Uterus (tissue), 3 donors: ENCODE measurements at regions not wholly inside any gene's neighbourhood (a gene's known extent, or its start where the extent isn't known, plus 50 kb on each side); places are given as distances from the start of the nearest gene placed in this dataset.

Experiments
- DNase-seq, 2 donors: peaks; one replicate each; pipeline ENCODE4 v3.0.0-alpha.2; 2019 to 2020
- H3K27ac ChIP-seq, 2 donors: fragments of 200-600 bp; sonication (generic); 1 replicate in 1 of 2; 2 replicates in 1 of 2; pipeline ENCODE4 v1.5.1; 2016 to 2018
- H3K27me3 ChIP-seq, 2 donors: fragments of 200-600 bp; sonication (generic); one replicate each; pipeline ENCODE4 v1.5.1; 2018 to 2019; ENCODE audit warnings: control low read depth in 1 of 2
- H3K36me3 ChIP-seq, 2 donors: fragments of 200-600 bp; sonication (generic); one replicate each; pipeline ENCODE4 v1.5.1; 2019; ENCODE audit warnings: control low read depth in 1 of 2
- H3K4me1 ChIP-seq, 2 donors: fragments of 200-600 bp; sonication (generic); one replicate each; pipeline ENCODE4 v1.5.1; 2018 to 2019; ENCODE audit warnings: control low read depth in 1 of 2
- H3K4me3 ChIP-seq, 2 donors: fragments of 200-600 bp; sonication (generic); 1 replicate in 1 of 2; 2 replicates in 1 of 2; pipeline ENCODE4 v1.5.1; 2018 to 2019; ENCODE audit warnings: mild to moderate bottlenecking in 1 of 2
- H3K9me3 ChIP-seq, 2 donors: fragments of 200-600 bp; sonication (generic); one replicate each; pipeline ENCODE4 v1.5.1; 2019; ENCODE audit warnings: control low read depth in 1 of 2
- CTCF ChIP-seq, 4 experiments: fragments of 200-600 bp in 2 of 4; fragments of 450-650 bp in 2 of 4; sonication (generic) in 2 of 4; IDR thresholded peaks; one replicate each; pipeline ENCODE4 v1.5.1; 2016 to 2019; ENCODE audit warnings: antibody characterized with exemption in 4 of 4, mild to moderate bottlenecking in 2 of 4, moderate library complexity in 1 of 4
- POLR2A ChIP-seq, 2 donors: fragments of 450-650 bp; IDR thresholded peaks; one replicate each; pipeline ENCODE4 v1.6.1; 2016; ENCODE audit warnings: antibody characterized with exemption in 2 of 2, mild to moderate bottlenecking in 1 of 2, moderate library complexity in 1 of 2
- intact Hi-C: fragments of 100-400 bp; cut with DNase I; formaldehyde crosslinking; loops from one replicate; pipeline ENCODE4 v1.15.1; 2023; ENCODE audit warnings: low total_unique reads
- donor health status: DM: yes; HTN: yes; CAD: no.

- no peaks in the 10 kb centered on the region for H3K4me1 ChIP-seq
- no peaks in the 10 kb centered on the region for H3K27me3 ChIP-seq
- no peak overlapping the region for H3K27ac ChIP-seq
- DNase-seq, result no peak
- H3K9me3 ChIP-seq, result no peaks in the 10 kb centered on the region
- intact Hi-C loops, result no loop called here
- TF ChIP-seq CTCF (IDR thresholded peaks at IDR 0.05) (no peak), POLR2A (IDR thresholded peaks at IDR 0.05) (no peak)
- H3K4me3 ChIP-seq, result no peak overlapping the region
- no peaks in the 10 kb centered on the region for H3K36me3 ChIP-seq
Measured at GRCh38 chr1:14160781-14161180, 437.7 kb upstream of the KAZN start.

DNA sequence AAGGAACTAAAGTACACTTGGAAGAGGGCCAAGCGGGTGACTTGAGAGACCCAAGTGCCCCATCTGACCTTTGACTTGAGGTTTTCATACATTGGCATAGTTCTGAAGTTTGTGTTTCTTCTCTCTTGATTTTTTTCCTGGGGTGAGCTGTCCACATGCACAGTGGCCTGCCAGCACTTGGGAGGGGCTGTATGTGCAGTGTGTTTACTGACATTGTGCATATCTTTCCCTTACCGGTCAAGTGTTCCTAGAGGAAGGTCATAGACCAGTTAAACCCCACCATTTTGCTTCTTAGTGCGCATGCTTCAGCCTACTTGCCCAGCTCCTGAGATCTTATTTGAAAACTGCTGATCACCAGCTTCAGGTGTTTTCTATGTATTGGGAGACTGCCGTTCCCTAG is 435.2 kb upstream of the KAZN start:
- H3K4me1 ChIP-seq, result no peaks in the 10 kb centered on the region
- H3K4me3 ChIP-seq, result no peak overlapping the region
- H3K36me3 ChIP-seq, result no peaks in the 10 kb centered on the region
- H3K27ac ChIP-seq, result no peak overlapping the region
- DNase-seq, result no peak
- no peak for TF ChIP-seq POLR2A (IDR thresholded peaks at IDR 0.05)
- no peak for TF ChIP-seq CTCF (IDR thresholded peaks at IDR 0.05)
- intact Hi-C loops, result no loop called here
- H3K9me3 ChIP-seq, result no peaks in the 10 kb centered on the region
- no peaks in the 10 kb centered on the region for H3K27me3 ChIP-seq

DNA sequence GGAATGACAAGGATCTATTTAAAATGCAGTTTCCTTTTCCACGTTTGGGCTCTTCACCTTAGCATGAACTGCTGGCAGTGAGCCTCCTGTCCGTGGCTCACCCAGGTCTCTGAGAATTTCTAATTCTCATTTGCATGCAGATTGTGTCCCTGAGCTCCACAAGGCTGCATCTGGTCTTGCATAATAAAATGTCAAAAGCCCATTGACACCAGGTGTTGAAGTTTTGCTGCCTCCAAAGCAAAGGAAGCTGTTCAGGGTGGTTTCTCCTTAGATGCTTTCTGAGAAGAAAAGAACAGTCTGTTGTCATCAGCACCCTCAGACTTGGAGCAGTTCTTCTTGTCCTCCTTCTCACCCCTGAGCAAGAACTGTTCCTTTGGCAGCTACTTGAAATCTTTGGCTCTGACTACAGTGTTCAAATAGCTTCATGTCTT is 433.1 kb upstream of the KAZN start:
- Histone ChIP-seq H3K27me3 (no peaks in the 10 kb centered on the region), H3K4me1 (no peaks in the 10 kb centered on the region), H3K9me3 (no peaks in the 10 kb centered on the region), H3K27ac (no peak overlapping the region), H3K36me3 (no peaks in the 10 kb centered on the region), H3K4me3 (no peak overlapping the region)
- intact Hi-C loops, result no loop called here
- no peak for TF ChIP-seq CTCF (IDR thresholded peaks at IDR 0.05)
- TF ChIP-seq POLR2A (IDR thresholded peaks at IDR 0.05), result no peak
- no peak for DNase-seq

DNA sequence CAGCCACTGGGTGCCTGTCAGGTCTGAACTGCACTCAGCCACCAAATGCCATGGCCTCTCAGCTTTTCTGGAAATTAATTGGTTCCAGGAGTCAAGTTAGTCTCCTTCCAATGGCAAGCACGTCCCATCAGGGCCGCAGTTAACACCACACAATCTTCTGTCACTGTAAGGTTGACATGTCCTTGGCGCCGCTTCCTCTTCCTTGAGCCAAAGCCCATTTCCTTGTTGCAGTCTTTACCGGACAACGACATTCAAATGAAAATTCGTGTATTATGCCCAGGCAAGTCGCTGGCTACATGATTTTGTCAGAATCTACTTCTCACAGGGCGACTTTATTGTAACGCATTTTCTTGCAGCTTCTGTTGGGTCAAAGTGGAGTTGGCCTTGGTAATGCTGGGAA is 430.6 kb upstream of the KAZN start:
- no peak for TF ChIP-seq POLR2A (IDR thresholded peaks at IDR 0.05)
- TF ChIP-seq CTCF (IDR thresholded peaks at IDR 0.05), result no peak
- no peaks in the 10 kb centered on the region for H3K9me3 ChIP-seq
- H3K36me3 ChIP-seq, result no peaks in the 10 kb centered on the region
- no peak for DNase-seq
- no peak overlapping the region for H3K4me3 ChIP-seq
- intact Hi-C loops, result no loop called here
- no peaks in the 10 kb centered on the region for H3K4me1 ChIP-seq
- H3K27me3 ChIP-seq, result no peaks in the 10 kb centered on the region
- no peak overlapping the region for H3K27ac ChIP-seq

DNA sequence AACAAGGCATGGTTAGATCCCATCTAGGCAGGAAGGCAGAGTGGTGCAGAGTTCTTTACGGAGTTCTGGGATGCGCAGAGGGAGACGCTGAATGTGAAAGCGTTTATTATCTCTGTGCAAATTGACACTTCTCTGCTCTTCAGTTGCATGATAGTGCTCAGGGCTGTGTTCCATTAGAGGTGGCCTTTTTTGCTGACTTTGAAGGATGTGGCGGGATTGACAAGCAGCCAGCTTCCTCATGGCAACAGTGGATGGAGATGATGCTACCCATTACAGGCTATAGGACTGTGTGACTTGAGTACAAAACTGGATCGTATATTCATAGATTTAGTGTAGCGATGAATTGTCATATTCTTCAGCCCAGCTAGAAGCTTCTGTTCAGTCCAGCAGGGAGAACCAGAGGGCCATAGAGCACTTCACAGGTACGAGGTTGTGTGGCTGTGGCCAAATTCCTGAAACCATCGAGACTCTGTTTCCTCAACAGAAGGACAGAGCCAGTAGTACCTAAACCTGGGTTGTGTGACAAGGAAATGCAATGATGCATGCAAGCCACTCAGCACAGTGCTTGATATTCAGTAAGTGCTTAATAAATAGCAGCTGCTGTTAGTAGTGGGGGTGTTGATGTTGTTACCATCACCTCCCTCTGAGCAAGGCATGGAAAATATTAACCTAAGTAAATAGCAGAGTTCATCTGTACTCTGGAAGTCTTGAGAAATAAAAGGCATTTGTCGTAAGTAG is 430.0 kb upstream of the KAZN start:
- no peaks in the 10 kb centered on the region for H3K27me3 ChIP-seq
- H3K36me3 ChIP-seq, result no peaks in the 10 kb centered on the region
- intact Hi-C loops, result no loop called here
- H3K27ac ChIP-seq, result no peak overlapping the region
- H3K4me1 ChIP-seq, result no peaks in the 10 kb centered on the region
- no peaks in the 10 kb centered on the region for H3K9me3 ChIP-seq
- TF ChIP-seq POLR2A (IDR thresholded peaks at IDR 0.05) (no peak), CTCF (IDR thresholded peaks at IDR 0.05) (no peak)
- H3K4me3 ChIP-seq, result no peak overlapping the region
- no peak for DNase-seq
